GM18502 (cell line): ENCODE measurements at regions not wholly inside any gene's neighbourhood (a gene's known extent, or its start where the extent isn't known, plus 50 kb on each side); places are given as distances from the start of the nearest gene placed in this dataset.

Experiments
- ATAC-seq: cut with Tn5 transposase; IDR thresholded peaks from one replicate; pipeline ENCODE4 v1.9.1; 2021; ENCODE audit warnings: mild to moderate bottlenecking; ENCODE audit not compliant: unreplicated experiment, poor library complexity

- ATAC-seq, result no peak
Observed at GRCh38 chr15:35320158-35320780, 225.7 kb downstream of the DPH6 start.

GRCh38 chr15:35319354-35319753 is 226.6 kb downstream of the DPH6 start:
- ATAC-seq, result no peak

GRCh38 chr15:35317217-35317616 is 228.7 kb downstream of the DPH6 start:
- ATAC-seq, result no peak

- ATAC-seq, result no peak
Observed at GRCh38 chr15:35312344-35312743, 227.2 kb upstream of the NANOGP8 start.

GRCh38 chr15:35311615-35312014 is 226.5 kb upstream of the NANOGP8 start:
- ATAC-seq, result no peak

- ATAC-seq, result no peak
Observed at GRCh38 chr15:35309886-35310285, 224.8 kb upstream of the NANOGP8 start.

GRCh38 chr15:35308802-35309201 is 223.7 kb upstream of the NANOGP8 start:
- no peak for ATAC-seq

GRCh38 chr15:35307676-35308075 is 222.6 kb upstream of the NANOGP8 start:
- ATAC-seq, result no peak

- no peak for ATAC-seq
Observed at GRCh38 chr15:35307026-35307425, 221.9 kb upstream of the NANOGP8 start.

- no peak for ATAC-seq
Observed at GRCh38 chr15:35306361-35306981, 221.4 kb upstream of the NANOGP8 start.

GRCh38 chr15:35305946-35306345 is 220.9 kb upstream of the NANOGP8 start:
- no peak for ATAC-seq

GRCh38 chr15:35305031-35305550 is 220.0 kb upstream of the NANOGP8 start:
- ATAC-seq, result no peak

GRCh38 chr15:35304389-35304788 is 219.3 kb upstream of the NANOGP8 start:
- ATAC-seq, result no peak

GRCh38 chr15:35302334-35302733 is 217.2 kb upstream of the NANOGP8 start:
- ATAC-seq, result no peak

GRCh38 chr15:35301088-35301487 is 216.0 kb upstream of the NANOGP8 start:
- no peak for ATAC-seq

GRCh38 chr15:35299059-35299735 is 214.1 kb upstream of the NANOGP8 start:
- no peak for ATAC-seq

GRCh38 chr15:35298509-35298908 is 213.4 kb upstream of the NANOGP8 start:
- no peak for ATAC-seq

- ATAC-seq, result no peak
Observed at GRCh38 chr15:35293353-35294130, 208.4 kb upstream of the NANOGP8 start.

GRCh38 chr15:35290301-35290721 is 205.2 kb upstream of the NANOGP8 start:
- ATAC-seq, result no peak

GRCh38 chr15:35289024-35289617 is 204.0 kb upstream of the NANOGP8 start:
- no peak for ATAC-seq
